DND-41 (cell line): ENCODE measurements at regions not wholly inside any gene's neighbourhood (a gene's known extent, or its start where the extent isn't known, plus 50 kb on each side); places are given as distances from the start of the nearest gene placed in this dataset.

ENCODE experiments used
- EZH2 ChIP-seq: IDR thresholded peaks from 3 replicates; pipeline ENCODE4 v1.6.1; 2012; ENCODE audit warnings: borderline replicate concordance, low read depth, mild to moderate bottlenecking, moderate library complexity, low read length, inconsistent platforms; ENCODE audit not compliant: severe bottlenecking
- TF ChIP-seq, protein P1 (sequence below): IDR thresholded peaks from 2 replicates; pipeline ENCODE4 v1.5.1; 2012; ENCODE audit warnings: borderline replicate concordance, low read length, moderate library complexity, mild to moderate bottlenecking; ENCODE audit not compliant: poor library complexity, severe bottlenecking; ENCODE audit errors: extremely low read depth

DNA sequence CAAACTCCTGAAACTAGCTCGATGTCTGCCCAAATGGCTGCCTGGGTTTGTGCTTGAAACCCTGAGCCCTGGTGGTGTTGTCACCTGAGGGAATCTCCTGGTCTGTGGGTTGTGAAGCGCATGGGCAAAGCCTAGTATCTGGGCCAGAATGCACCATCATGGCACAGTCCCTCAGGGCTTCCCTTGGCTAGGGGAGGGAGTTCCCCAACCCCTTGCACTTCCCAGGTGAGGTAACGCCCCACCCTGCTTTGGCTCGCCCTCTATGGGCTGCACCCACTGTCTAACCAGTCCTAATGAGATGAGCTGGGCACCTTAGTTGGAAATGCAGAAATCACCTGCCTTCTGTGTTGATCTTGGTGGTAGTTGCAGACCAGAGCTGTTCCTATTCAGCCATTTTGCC lies 152.9 kb upstream of the MAP3K7 start:
- no peak for TF ChIP-seq EZH2
- TF ChIP-seq, protein P1, sequence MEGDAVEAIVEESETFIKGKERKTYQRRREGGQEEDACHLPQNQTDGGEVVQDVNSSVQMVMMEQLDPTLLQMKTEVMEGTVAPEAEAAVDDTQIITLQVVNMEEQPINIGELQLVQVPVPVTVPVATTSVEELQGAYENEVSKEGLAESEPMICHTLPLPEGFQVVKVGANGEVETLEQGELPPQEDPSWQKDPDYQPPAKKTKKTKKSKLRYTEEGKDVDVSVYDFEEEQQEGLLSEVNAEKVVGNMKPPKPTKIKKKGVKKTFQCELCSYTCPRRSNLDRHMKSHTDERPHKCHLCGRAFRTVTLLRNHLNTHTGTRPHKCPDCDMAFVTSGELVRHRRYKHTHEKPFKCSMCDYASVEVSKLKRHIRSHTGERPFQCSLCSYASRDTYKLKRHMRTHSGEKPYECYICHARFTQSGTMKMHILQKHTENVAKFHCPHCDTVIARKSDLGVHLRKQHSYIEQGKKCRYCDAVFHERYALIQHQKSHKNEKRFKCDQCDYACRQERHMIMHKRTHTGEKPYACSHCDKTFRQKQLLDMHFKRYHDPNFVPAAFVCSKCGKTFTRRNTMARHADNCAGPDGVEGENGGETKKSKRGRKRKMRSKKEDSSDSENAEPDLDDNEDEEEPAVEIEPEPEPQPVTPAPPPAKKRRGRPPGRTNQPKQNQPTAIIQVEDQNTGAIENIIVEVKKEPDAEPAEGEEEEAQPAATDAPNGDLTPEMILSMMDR = no peak
